GF-D8 (cell line): ENCODE measurements at regions not wholly inside any gene's neighbourhood (a gene's known extent, or its start where the extent isn't known, plus 50 kb on each side); places are given as distances from the start of the nearest gene placed in this dataset.
"Not testable (repeated sequence)": the region's sequence is repeated elsewhere in the genome, so short reads cannot be mapped to it uniquely, and the experiment has no call there.

Source experiments
- DNase-seq: peaks from one replicate; lab custom pipeline; 2025; lab: John Stamatoyannopoulos, UW

- DNase-seq = not testable (repeated sequence)
These were observed 85.4 kb upstream of the TMEM170B start for GRCh38 chr6:11452106-11452505.

GRCh38 chr6:11450037-11450436, 87.5 kb upstream of the TMEM170B start:
- no peak for DNase-seq

DNA sequence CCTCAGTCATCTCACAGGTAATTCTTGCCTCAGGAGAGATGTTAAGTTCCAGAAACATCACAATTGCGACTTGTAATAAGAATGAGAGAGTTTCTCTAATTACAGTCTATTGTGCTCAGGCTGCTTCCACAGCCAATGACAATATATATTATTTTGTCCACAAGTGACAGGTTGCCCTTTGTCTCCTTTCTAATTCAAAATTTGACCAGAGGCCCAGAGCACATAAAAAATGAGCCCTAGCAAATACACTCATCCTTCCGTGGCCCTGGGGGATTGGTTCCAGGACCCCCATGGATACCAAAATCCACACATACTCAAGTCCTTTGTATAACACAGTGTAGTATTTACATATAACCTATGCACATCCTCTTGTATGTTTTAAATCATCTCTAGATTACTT, 88.1 kb upstream of the TMEM170B start:
- DNase-seq = no peak

GRCh38 chr6:11448038-11448437, 89.5 kb upstream of the TMEM170B start:
- no peak for DNase-seq

DNA sequence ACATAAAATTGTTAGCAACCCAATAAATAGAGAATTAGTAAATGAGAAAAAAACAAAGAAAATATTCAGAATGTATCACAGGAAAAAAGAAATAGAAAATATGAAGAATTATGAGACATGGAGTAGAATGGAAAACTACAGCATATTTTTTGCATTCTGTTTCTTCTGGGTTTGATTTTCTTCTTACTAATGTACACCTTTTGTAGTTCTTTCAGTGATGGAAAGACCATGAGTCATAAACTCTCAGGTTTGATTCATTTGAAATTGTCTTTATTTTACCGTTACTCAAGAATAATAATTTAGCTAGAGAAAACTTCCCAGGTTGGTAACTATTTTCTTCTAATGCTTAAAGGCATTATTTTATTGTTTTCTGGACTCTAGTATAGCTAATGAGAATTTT, 90.3 kb upstream of the TMEM170B start:
- DNase-seq = no peak

- no peak for DNase-seq
These were observed 92.4 kb upstream of the TMEM170B start for GRCh38 chr6:11445146-11445545.

GRCh38 chr6:11443125-11443524, 94.4 kb upstream of the TMEM170B start:
- DNase-seq = not testable (repeated sequence)

DNA sequence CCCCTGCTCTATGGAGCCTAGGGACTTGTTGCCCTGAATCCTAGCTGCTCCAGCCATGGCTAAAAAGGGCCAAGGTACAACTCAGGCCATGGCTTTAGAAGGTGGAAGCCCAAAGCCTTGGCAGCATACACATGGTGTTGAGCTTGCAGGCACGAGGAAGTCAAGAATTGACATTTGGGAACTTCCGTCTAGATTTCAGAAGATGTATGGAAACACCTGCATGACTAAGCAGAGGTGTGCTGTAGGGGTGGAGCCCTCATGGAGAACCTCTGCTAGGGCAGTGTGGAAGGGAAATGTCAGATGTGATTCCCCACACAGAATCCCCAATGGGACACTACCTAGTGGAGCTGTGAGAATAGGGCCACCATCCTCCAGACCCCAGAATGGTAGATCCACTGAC, 95.1 kb upstream of the TMEM170B start:
- DNase-seq = no peak

DNA sequence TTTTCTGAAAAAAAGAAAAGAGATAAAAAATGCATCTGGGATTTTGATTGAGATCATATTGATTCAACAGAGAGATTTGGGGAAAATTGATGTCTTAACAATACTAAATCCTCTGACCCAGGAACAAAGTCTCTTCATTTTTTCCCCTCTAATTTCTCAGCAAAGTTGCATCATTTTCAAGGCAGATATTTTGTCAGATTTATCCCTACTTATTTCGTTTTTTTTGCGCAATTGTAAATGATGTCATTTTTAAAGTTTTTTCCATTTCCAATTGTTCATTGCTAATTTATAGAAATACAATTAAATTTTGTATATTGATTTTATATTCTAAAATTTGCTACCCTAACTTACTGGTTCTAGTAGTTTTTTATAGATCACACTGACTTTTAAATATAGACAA, 97.7 kb upstream of the TMEM170B start:
- no peak for DNase-seq

- peak; percentile 96 for DNase-seq
These were observed 98.5 kb upstream of the TMEM170B start for GRCh38 chr6:11439017-11439420.

- no peak for DNase-seq
These were observed 99.6 kb upstream of the TMEM170B start for GRCh38 chr6:11437824-11438459.

- DNase-seq = no peak
These were observed 100.9 kb upstream of the TMEM170B start for GRCh38 chr6:11436508-11437096.

DNA sequence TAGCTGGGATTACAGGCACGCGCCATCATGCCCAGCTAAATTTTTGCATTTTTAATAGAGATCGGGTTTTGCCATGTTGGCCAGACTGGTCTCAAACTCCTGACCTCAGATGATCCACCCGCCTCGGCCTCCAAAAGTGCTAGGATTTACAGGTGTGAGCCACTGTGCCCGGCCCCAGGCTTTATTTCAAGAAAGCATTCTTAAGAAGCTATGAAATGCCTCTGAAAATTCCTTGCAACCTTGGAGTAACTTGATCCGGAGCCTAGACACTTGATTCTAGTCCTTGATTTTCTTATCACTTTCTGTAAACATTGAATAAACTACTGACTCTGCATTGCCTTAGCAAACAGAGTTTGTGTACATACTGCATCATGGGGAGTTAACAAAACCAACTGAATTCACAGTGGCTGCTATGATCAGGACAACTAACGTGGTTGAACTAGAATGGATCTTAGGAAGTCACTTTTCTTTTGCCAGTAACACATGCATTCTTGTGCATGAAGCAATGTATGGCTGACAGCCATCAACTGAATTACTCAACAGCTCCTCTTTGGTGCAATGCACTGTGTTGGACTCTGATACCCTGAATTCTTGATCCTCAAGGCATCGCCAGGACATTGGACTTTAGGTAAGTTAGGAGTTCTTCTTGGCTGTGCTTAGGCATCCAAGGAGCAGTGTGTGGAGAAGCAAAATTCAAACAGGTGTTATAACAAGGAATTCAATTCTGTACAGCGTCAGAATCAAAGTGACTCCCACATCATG, 102.8 kb upstream of the TMEM170B start:
- DNase-seq = peak; percentile 22

DNA sequence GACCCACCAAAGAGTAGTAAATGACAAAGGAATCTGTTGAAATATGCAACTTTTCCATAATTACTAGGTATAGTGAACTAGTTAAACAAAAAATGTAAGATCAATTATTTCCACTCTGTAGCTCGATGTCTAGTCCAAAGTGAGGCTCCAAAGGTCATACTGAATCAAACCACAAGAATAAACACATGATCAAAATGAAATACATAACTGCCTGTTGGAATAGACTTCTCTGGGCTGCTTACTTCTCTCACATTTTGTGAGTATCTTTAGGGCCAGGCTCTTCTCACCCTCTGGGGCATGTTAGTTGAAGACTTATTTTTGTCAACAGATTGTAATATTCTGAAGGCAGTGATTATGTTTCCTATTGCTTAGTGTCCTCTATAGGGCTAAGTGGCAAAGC, 103.7 kb upstream of the TMEM170B start:
- DNase-seq = no peak

- no peak for DNase-seq
These were observed 104.7 kb upstream of the TMEM170B start for GRCh38 chr6:11432713-11433450.

DNA sequence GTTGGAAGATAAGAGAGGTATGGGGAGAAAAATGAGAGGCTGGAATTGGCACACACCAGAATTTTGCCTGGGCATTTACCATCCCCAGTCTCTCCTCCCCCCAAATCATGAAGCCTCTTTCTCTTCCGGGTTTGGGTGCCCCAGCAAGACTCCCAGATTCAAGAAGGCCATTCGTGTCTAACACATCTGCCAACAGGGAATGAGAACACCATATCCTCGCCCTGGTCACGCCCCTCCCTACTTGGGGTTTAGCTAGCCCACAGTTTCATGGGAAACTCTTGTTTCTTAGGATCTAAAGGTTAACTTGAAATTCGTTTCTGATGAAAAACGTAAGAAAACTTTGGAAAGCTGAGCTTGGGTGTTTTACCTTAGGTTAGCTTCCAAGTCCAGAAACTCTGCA, 105.5 kb upstream of the TMEM170B start:
- DNase-seq = no peak

DNA sequence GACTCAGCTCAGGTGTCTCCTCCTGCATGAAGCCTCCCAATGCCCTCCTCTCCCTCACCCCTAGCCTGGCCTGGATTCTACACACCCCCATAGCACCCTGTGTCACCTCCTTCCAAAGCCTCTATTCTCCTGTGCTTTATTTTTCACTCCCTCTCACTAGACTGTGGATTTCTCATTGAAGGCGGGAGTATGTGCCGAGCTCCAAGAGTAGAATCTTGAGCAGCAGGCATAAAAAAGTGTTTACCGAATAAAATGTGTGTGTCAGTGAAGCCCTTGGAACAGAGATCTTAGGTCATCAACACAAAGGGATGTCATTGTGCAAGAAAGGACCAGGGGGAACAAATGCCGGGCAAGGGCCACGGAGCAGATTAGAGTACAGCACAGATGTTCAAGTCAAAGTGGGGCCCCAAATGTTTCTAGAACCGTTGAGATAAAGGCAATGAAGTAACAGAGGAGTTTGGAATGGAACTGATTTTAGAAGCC, 106.1 kb upstream of the TMEM170B start:
- no peak for DNase-seq

- no peak for DNase-seq
These were observed 107.5 kb upstream of the TMEM170B start for GRCh38 chr6:11430036-11430435.

GRCh38 chr6:11429577-11429976, 108.0 kb upstream of the TMEM170B start:
- no peak for DNase-seq

DNA sequence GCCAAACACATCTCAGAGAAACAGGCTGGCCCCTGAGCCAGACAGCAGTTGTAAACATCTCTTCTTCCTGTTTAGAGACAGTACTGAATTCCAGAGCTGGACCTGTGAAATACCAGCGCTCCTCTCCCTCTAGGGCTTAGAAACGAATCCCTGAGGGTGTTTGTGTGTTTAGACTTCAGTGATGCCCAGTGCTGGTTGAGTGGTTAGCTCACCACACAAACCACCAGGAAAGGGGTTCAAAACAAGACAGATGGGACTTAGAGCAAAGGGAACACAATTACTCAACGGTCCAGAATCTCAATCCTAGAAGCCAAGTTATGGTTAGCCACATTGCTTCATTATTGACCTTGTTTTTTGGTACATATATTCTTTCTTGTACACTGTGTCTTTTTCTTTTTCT, 108.7 kb upstream of the TMEM170B start:
- no peak for DNase-seq

DNA sequence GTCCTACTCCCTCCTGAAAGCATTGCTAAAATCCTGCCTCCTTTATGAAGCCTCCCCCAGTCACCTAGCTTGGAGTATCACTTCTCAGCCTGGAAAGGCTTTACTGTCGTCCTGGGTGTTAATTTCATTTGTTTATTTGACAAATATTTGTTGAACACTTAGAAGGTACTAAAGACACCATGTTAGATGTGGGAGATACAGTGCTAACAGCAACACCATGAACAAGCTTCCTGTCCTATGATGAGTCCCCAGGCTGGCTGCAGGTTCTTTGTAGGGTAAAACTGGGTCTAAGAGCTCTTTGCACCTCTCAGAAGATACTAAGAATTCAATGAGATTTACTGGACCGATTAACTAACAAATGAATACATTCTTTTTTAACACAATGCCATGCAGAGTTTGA, 109.2 kb upstream of the TMEM170B start:
- no peak for DNase-seq

- DNase-seq = no peak
These were observed 109.8 kb upstream of the TMEM170B start for GRCh38 chr6:11427723-11428245.
